H1 (cell line): ENCODE measurements at regions not wholly inside any gene's neighbourhood (a gene's known extent, or its start where the extent isn't known, plus 50 kb on each side); places are given as distances from the start of the nearest gene placed in this dataset.

Experiments
- CBX5 ChIP-seq: fragments of 300-800, 300-1000 bp; sonication (generic); IDR thresholded peaks from 2 replicates; pipeline ENCODE4 v1.7.1; 2016; ENCODE audit warnings: antibody characterized with exemption, low read length, low read depth
- JUND ChIP-seq: IDR thresholded peaks from 2 replicates; pipeline ENCODE4 v1.6.1; 2011; ENCODE audit warnings: mild to moderate bottlenecking, improper control_type of control experiment, low read length
- POLR2AphosphoS5 ChIP-seq: IDR thresholded peaks from 2 replicates; pipeline ENCODE4 v1.6.1; 2011; ENCODE audit warnings: low read depth, low read length
- RFX5 ChIP-seq: IDR thresholded peaks from 2 replicates; pipeline ENCODE4 v1.6.1; 2011; ENCODE audit warnings: low read depth, low read length, improper control_type of control experiment, borderline replicate concordance
- SP2 ChIP-seq: IDR thresholded peaks from 2 replicates; pipeline ENCODE4 v1.6.1; 2012; ENCODE audit warnings: mild to moderate bottlenecking, low read length, inconsistent platforms
- SUZ12 ChIP-seq: fragments of 200-600 bp; sonication (generic); IDR thresholded peaks from 2 replicates; pipeline ENCODE4 v1.6.1; 2012; ENCODE audit warnings: mild to moderate bottlenecking, inconsistent platforms, low read length, moderate library complexity, mixed read lengths
- TF ChIP-seq, protein P1 (sequence below): fragments of 300-600 bp; sonication (generic); IDR thresholded peaks from 2 replicates; pipeline ENCODE4 v1.7.1; 2012; ENCODE audit warnings: low read length, moderate library complexity, mild to moderate bottlenecking, inconsistent platforms; ENCODE audit not compliant: insufficient replicate concordance

DNA sequence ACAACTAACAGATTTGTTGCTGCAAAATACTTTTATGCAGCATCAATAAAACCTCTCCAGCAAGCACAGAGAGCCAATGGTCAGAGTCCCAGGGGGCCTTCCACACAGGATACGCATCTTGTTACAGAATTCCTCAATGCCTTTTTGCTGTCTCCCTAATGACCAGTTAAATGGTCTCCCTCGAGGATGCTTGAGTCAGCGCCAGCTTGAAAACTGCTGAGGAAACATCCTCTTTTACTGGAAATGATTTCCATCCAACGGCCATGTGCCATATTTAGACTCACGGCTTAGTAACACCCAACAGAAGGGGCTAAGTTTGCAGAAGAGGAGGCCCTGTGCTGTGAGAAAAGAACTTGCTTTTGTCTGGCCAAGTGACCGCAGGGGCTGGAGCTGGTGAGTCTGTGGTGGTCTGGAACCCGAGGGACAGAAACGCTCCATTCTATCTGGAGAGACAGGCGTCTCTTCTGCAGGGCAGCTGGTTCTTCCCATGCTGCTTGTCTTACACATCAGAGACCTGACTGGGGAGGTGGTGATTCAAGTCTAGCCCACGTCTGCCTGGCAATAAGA lies 496.4 kb downstream of the SETD4 start (continued):
- TF ChIP-seq, protein P1, sequence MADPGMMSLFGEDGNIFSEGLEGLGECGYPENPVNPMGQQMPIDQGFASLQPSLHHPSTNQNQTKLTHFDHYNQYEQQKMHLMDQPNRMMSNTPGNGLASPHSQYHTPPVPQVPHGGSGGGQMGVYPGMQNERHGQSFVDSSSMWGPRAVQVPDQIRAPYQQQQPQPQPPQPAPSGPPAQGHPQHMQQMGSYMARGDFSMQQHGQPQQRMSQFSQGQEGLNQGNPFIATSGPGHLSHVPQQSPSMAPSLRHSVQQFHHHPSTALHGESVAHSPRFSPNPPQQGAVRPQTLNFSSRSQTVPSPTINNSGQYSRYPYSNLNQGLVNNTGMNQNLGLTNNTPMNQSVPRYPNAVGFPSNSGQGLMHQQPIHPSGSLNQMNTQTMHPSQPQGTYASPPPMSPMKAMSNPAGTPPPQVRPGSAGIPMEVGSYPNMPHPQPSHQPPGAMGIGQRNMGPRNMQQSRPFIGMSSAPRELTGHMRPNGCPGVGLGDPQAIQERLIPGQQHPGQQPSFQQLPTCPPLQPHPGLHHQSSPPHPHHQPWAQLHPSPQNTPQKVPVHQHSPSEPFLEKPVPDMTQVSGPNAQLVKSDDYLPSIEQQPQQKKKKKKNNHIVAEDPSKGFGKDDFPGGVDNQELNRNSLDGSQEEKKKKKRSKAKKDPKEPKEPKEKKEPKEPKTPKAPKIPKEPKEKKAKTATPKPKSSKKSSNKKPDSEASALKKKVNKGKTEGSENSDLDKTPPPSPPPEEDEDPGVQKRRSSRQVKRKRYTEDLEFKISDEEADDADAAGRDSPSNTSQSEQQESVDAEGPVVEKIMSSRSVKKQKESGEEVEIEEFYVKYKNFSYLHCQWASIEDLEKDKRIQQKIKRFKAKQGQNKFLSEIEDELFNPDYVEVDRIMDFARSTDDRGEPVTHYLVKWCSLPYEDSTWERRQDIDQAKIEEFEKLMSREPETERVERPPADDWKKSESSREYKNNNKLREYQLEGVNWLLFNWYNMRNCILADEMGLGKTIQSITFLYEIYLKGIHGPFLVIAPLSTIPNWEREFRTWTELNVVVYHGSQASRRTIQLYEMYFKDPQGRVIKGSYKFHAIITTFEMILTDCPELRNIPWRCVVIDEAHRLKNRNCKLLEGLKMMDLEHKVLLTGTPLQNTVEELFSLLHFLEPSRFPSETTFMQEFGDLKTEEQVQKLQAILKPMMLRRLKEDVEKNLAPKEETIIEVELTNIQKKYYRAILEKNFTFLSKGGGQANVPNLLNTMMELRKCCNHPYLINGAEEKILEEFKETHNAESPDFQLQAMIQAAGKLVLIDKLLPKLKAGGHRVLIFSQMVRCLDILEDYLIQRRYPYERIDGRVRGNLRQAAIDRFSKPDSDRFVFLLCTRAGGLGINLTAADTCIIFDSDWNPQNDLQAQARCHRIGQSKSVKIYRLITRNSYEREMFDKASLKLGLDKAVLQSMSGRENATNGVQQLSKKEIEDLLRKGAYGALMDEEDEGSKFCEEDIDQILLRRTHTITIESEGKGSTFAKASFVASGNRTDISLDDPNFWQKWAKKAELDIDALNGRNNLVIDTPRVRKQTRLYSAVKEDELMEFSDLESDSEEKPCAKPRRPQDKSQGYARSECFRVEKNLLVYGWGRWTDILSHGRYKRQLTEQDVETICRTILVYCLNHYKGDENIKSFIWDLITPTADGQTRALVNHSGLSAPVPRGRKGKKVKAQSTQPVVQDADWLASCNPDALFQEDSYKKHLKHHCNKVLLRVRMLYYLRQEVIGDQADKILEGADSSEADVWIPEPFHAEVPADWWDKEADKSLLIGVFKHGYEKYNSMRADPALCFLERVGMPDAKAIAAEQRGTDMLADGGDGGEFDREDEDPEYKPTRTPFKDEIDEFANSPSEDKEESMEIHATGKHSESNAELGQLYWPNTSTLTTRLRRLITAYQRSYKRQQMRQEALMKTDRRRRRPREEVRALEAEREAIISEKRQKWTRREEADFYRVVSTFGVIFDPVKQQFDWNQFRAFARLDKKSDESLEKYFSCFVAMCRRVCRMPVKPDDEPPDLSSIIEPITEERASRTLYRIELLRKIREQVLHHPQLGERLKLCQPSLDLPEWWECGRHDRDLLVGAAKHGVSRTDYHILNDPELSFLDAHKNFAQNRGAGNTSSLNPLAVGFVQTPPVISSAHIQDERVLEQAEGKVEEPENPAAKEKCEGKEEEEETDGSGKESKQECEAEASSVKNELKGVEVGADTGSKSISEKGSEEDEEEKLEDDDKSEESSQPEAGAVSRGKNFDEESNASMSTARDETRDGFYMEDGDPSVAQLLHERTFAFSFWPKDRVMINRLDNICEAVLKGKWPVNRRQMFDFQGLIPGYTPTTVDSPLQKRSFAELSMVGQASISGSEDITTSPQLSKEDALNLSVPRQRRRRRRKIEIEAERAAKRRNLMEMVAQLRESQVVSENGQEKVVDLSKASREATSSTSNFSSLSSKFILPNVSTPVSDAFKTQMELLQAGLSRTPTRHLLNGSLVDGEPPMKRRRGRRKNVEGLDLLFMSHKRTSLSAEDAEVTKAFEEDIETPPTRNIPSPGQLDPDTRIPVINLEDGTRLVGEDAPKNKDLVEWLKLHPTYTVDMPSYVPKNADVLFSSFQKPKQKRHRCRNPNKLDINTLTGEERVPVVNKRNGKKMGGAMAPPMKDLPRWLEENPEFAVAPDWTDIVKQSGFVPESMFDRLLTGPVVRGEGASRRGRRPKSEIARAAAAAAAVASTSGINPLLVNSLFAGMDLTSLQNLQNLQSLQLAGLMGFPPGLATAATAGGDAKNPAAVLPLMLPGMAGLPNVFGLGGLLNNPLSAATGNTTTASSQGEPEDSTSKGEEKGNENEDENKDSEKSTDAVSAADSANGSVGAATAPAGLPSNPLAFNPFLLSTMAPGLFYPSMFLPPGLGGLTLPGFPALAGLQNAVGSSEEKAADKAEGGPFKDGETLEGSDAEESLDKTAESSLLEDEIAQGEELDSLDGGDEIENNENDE: no peak
- TF ChIP-seq POLR2AphosphoS5 (no peak), RFX5 (no peak), CBX5 (no peak), JUND (no peak), SUZ12 (no peak), SP2 (no peak)
- TF ChIP-seq, all 59 proteins: peak for 0
